Keratinocyte (primary cell): ENCODE measurements at regions not wholly inside any gene's neighbourhood (a gene's known extent, or its start where the extent isn't known, plus 50 kb on each side); places are given as distances from the start of the nearest gene placed in this dataset.

Source experiments
- DNase-seq: peaks from one replicate; pipeline ENCODE4 v3.0.0-alpha.2; 2011; ENCODE audit warnings: low read depth, missing footprints, low spot score
- FAIRE-seq: peaks from 2 replicates; lab custom pipeline; 2011; peaks lifted over from hg19 to GRCh38; lab: Jason Lieb, UNC
- H2AFZ ChIP-seq: 2 replicates; pipeline ENCODE4 v1.6.0; 2012; ENCODE audit warnings: low read length, control low read depth, inconsistent platforms; ENCODE audit not compliant: control insufficient read depth
- H3K27ac ChIP-seq: 2 replicates; pipeline ENCODE4 v1.5.1; 2011; ENCODE audit warnings: low read length; ENCODE audit not compliant: control insufficient read depth, insufficient read depth
- H3K27me3 ChIP-seq: 3 replicates; pipeline ENCODE4 v1.6.0; 2011; ENCODE audit warnings: low read length; ENCODE audit not compliant: control insufficient read depth, insufficient read depth; ENCODE audit errors: extremely low read depth
- H3K36me3 ChIP-seq, 2 experiments: 2 replicates in 1 of 2; 3 replicates in 1 of 2; pipeline ENCODE4 v1.5.1; 2011; ENCODE audit warnings: low read length in 2 of 2, mild to moderate bottlenecking in 1 of 2; ENCODE audit not compliant: control insufficient read depth in 2 of 2, insufficient read depth in 2 of 2; ENCODE audit errors: extremely low read depth in 1 of 2
- H3K4me1 ChIP-seq: 3 replicates; pipeline ENCODE4 v1.5.1; 2011; ENCODE audit warnings: low read length; ENCODE audit not compliant: control insufficient read depth, insufficient read depth; ENCODE audit errors: extremely low read depth
- H3K4me2 ChIP-seq: 3 replicates; pipeline ENCODE4 v1.6.0; 2011; ENCODE audit warnings: low read depth, low read length; ENCODE audit not compliant: control insufficient read depth, insufficient read depth; ENCODE audit errors: extremely low read depth
- H3K4me3 ChIP-seq, 3 experiments: fragments of 200-600 bp in 1 of 3; sonication (generic) in 1 of 3; 2 replicates in 2 of 3; 3 replicates in 1 of 3; pipeline ENCODE4 v1.5.1; 2011 to 2016; ENCODE audit warnings: low read length in 3 of 3, mild to moderate bottlenecking in 3 of 3, control low read depth in 2 of 3, inconsistent platforms in 1 of 3, low read depth in 1 of 3, mixed read lengths in 1 of 3, mixed run types in 1 of 3, moderate library complexity in 1 of 3; ENCODE audit not compliant: control insufficient read depth in 2 of 3, insufficient read depth in 2 of 3; ENCODE audit errors: extremely low read depth in 1 of 3
- H3K79me2 ChIP-seq: 2 replicates; pipeline ENCODE4 v1.6.0; 2012; ENCODE audit warnings: low read length; ENCODE audit not compliant: control insufficient read depth, insufficient read depth
- H3K9ac ChIP-seq: 3 replicates; pipeline ENCODE4 v1.6.0; 2011; ENCODE audit warnings: low read length; ENCODE audit not compliant: control insufficient read depth, insufficient read depth; ENCODE audit errors: extremely low read depth
- H3K9me1 ChIP-seq: 3 replicates; pipeline ENCODE4 v1.6.0; 2011; ENCODE audit warnings: low read length; ENCODE audit not compliant: control insufficient read depth, insufficient read depth; ENCODE audit errors: extremely low read depth
- H3K9me3 ChIP-seq: 2 replicates; pipeline ENCODE4 v1.5.1; 2012; ENCODE audit warnings: low read depth, low read length; ENCODE audit not compliant: control insufficient read depth
- H4K20me1 ChIP-seq: 3 replicates; pipeline ENCODE4 v1.6.0; 2011; ENCODE audit warnings: low read length; ENCODE audit not compliant: control insufficient read depth, insufficient read depth; ENCODE audit errors: extremely low read depth
- CTCF ChIP-seq, 3 experiments: IDR thresholded peaks in 1 of 3; conservative IDR thresholded peaks in 1 of 3; optimal IDR thresholded peaks in 1 of 3; 2 replicates in 2 of 3; 3 replicates in 1 of 3; pipeline versions ENCODE3 to v1.5.1; 2011; ENCODE audit warnings: low read length in 3 of 3, mild to moderate bottlenecking in 3 of 3, moderate library complexity in 2 of 3, control low read depth in 1 of 3, inconsistent platforms in 1 of 3; ENCODE audit not compliant: insufficient read depth in 2 of 3; ENCODE audit errors: extremely low read depth in 1 of 3
- EZH2 ChIP-seq: IDR thresholded peaks from one replicate; pipeline ENCODE4 v1.6.1; 2012; ENCODE audit warnings: inconsistent platforms, mild to moderate bottlenecking, low read length, moderate library complexity
- dilution Hi-C: fragments of 300-500 bp; cut with MboI; formaldehyde crosslinking; loops from one replicate; pipeline ENCODE4 v1.7.0; 2020; ENCODE audit warnings: low sequenced_read_pairs; ENCODE audit not compliant: extremely low pct_ligation_motif_present

DNA sequence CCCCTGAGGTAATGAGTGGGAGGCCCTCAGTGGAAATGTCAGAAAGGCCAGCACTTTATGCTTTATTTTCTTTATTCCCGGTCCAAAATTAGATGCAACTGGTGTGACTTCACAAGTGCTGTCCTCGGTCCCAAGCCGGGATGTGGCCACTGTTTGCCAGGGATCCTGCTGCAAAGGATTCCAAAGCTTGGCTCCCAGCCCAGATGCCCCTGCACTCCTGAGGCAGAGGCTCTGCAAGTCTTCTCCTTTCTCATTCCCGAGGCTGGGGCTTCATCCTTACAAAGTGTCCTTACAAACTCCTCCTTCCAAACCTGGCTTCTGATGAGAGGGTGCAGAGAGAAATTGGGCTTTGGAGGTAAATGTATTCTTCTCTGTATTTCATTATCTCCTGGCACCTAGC is 544.3 kb upstream of the DPP6 start:
- H3K36me3 ChIP-seq = no peaks in the 10 kb centered on the region

GRCh38 chr7:153509768-153510167 is 542.4 kb upstream of the DPP6 start:
- DNase-seq (no peak), FAIRE-seq (no peak)
- dilution Hi-C loops = no loop called here

More for the DNA sequence above, 544.3 kb upstream of the DPP6 start:
- Histone ChIP-seq H2AFZ (no peak overlapping the region), H3K9ac (no peak overlapping the region), H3K9me1 (no peaks in the 10 kb centered on the region), H3K4me2 (no peak overlapping the region), H3K27me3 (no peaks in the 10 kb centered on the region), H3K4me3 (no peak overlapping the region), H3K4me1 (no peaks in the 10 kb centered on the region), H3K27ac (no peak overlapping the region), H4K20me1 (no peaks in the 10 kb centered on the region), H3K79me2 (no peaks in the 10 kb centered on the region), H3K9me3 (no peaks in the 10 kb centered on the region)
- DNase-seq = no peak
- TF ChIP-seq CTCF (optimal IDR thresholded peaks at IDR 0.05 in 1 of 3, IDR thresholded peaks at IDR 0.05 in 1 of 3, conservative IDR thresholded peaks at IDR 0.05 in 1 of 3; ENCODE audit: extremely low read depth in 1 of 3, insufficient read depth in 2 of 3, low read length in 3 of 3) (no peak), EZH2 (no peak)
- dilution Hi-C loops = no loop called here
- no peak for FAIRE-seq

More at GRCh38 chr7:153509768-153510167, 542.4 kb upstream of the DPP6 start:
- H3K4me1 ChIP-seq = no peaks in the 10 kb centered on the region
- H3K36me3 ChIP-seq = no peaks in the 10 kb centered on the region
- H3K4me3 ChIP-seq = no peak overlapping the region
- H3K4me2 ChIP-seq = no peak overlapping the region
- no peaks in the 10 kb centered on the region for H3K79me2 ChIP-seq
- no peak overlapping the region for H3K27ac ChIP-seq
- TF ChIP-seq CTCF (optimal IDR thresholded peaks at IDR 0.05 in 1 of 3, IDR thresholded peaks at IDR 0.05 in 1 of 3, conservative IDR thresholded peaks at IDR 0.05 in 1 of 3; ENCODE audit: extremely low read depth in 1 of 3, insufficient read depth in 2 of 3, low read length in 3 of 3) = no peak
- TF ChIP-seq EZH2 = no peak
- H3K9me3 ChIP-seq = no peaks in the 10 kb centered on the region
- H3K9me1 ChIP-seq = no peaks in the 10 kb centered on the region
- no peaks in the 10 kb centered on the region for H3K27me3 ChIP-seq
- H4K20me1 ChIP-seq = no peaks in the 10 kb centered on the region
- H2AFZ ChIP-seq = no peak overlapping the region
- no peak overlapping the region for H3K9ac ChIP-seq
